Right renal pelvis (tissue), 4 donors: ENCODE measurements at regions not wholly inside any gene's neighbourhood (a gene's known extent, or its start where the extent isn't known, plus 50 kb on each side); places are given as distances from the start of the nearest gene placed in this dataset.
"Not testable (repeated sequence)": the region's sequence is repeated elsewhere in the genome, so short reads cannot be mapped to it uniquely, and the experiment has no call there.

Experiments used
- DNase-seq, 4 donors: peaks; one replicate each; pipeline ENCODE4 v3.0.0-alpha.2; 2013; ENCODE audit warnings: low read depth in 4 of 4, low spot score in 3 of 4, missing footprints in 1 of 4

- no peak for DNase-seq
Observed at GRCh38 chr2:153532140-153532539, 53.6 kb upstream of the RPRM start.

- DNase-seq, result not testable (repeated sequence)
Observed at GRCh38 chr2:153533803-153534202, 55.2 kb upstream of the RPRM start.

GRCh38 chr2:153534590-153534989 lies 56.0 kb upstream of the RPRM start:
- DNase-seq, result not testable (repeated sequence)

- peak in 2 of 4 donors; percentile 12 to 14 for DNase-seq
Observed at GRCh38 chr2:153536115-153536514, 57.6 kb upstream of the RPRM start.

GRCh38 chr2:153538102-153538501 lies 59.5 kb upstream of the RPRM start:
- DNase-seq, result not testable (repeated sequence)

- DNase-seq, result peak in 1 of 4 donors; percentile 14
Observed at GRCh38 chr2:153543635-153544071, 65.1 kb upstream of the RPRM start.

- no peak for DNase-seq
Observed at GRCh38 chr2:153546358-153546757, 67.8 kb upstream of the RPRM start.

GRCh38 chr2:153548536-153548935 lies 70.0 kb upstream of the RPRM start:
- no peak for DNase-seq

GRCh38 chr2:153551698-153552097 lies 73.1 kb upstream of the RPRM start:
- no peak for DNase-seq

- no peak for DNase-seq
Observed at GRCh38 chr2:153557211-153557610, 78.6 kb upstream of the RPRM start.

GRCh38 chr2:153557714-153558113 lies 79.2 kb upstream of the RPRM start:
- no peak for DNase-seq

- no peak for DNase-seq
Observed at GRCh38 chr2:153558247-153558646, 79.7 kb upstream of the RPRM start.

GRCh38 chr2:153567367-153567766 lies 88.8 kb upstream of the RPRM start:
- DNase-seq, result no peak

GRCh38 chr2:153568105-153568504 lies 89.5 kb upstream of the RPRM start:
- DNase-seq, result no peak

- DNase-seq, result no peak
Observed at GRCh38 chr2:153575171-153575853, 96.8 kb upstream of the RPRM start.

GRCh38 chr2:153584244-153584643 lies 105.7 kb upstream of the RPRM start:
- DNase-seq, result no peak

- DNase-seq, result no peak
Observed at GRCh38 chr2:153588408-153588807, 109.8 kb upstream of the RPRM start.

- no peak for DNase-seq
Observed at GRCh38 chr2:153589586-153589985, 111.0 kb upstream of the RPRM start.

- not testable (repeated sequence) for DNase-seq
Observed at GRCh38 chr2:153593086-153593485, 114.5 kb upstream of the RPRM start.

- DNase-seq, result no peak
Observed at GRCh38 chr2:153595939-153596338, 117.4 kb upstream of the RPRM start.

GRCh38 chr2:153601812-153602211 lies 123.2 kb upstream of the RPRM start:
- DNase-seq, result no peak

- no peak for DNase-seq
Observed at GRCh38 chr2:153604133-153604532, 125.6 kb upstream of the RPRM start.

- no peak for DNase-seq
Observed at GRCh38 chr2:153606623-153607022, 128.1 kb upstream of the RPRM start.
